ENCODE measurements at regions not wholly inside any gene's neighbourhood (a gene's known extent, or its start where the extent isn't known, plus 50 kb on each side); places are given as distances from the start of the nearest gene placed in this dataset.

- no peak overlapping the region for H3K9ac ChIP-seq (ENCODE audit: low read depth in 1 of 2, low read length in 2 of 2)
- no peaks in the 10 kb centered on the region for H3K9me3 ChIP-seq (ENCODE audit: control insufficient read depth in 2 of 2, low read length in 2 of 2)
- H3K4me1 ChIP-seq (ENCODE audit: control insufficient read depth in 2 of 2, insufficient read depth in 2 of 2, low read length in 2 of 2) = no peaks in the 10 kb centered on the region
- no peaks in the 10 kb centered on the region for H3K27me3 ChIP-seq (ENCODE audit: control insufficient read depth in 2 of 2, insufficient read depth in 2 of 2, low read length in 2 of 2)
- no peaks in the 10 kb centered on the region for H3K36me3 ChIP-seq (ENCODE audit: control insufficient read depth in 2 of 2, insufficient read depth in 2 of 2, low read length in 2 of 2)
- no peak overlapping the region for H3K4me3 ChIP-seq (ENCODE audit: low read length in 2 of 2)
- peak overlapping the region in 1 of 2 donors; percentile 34 for H3K27ac ChIP-seq (ENCODE audit: low read depth in 2 of 2, low read length in 2 of 2)
Observed at GRCh38 chr18:44548291-44549221, 132.1 kb upstream of the SETBP1 start.

GRCh38 chr18:44552706-44553105, 128.0 kb upstream of the SETBP1 start:
- Histone ChIP-seq H3K4me1 (ENCODE audit: control insufficient read depth in 2 of 2, insufficient read depth in 2 of 2, low read length in 2 of 2) (no peaks in the 10 kb centered on the region), H3K9me3 (ENCODE audit: control insufficient read depth in 2 of 2, low read length in 2 of 2) (no peaks in the 10 kb centered on the region), H3K9ac (ENCODE audit: low read depth in 1 of 2, low read length in 2 of 2) (no peak overlapping the region), H3K27ac (ENCODE audit: low read depth in 2 of 2, low read length in 2 of 2) (no peak overlapping the region), H3K27me3 (ENCODE audit: control insufficient read depth in 2 of 2, insufficient read depth in 2 of 2, low read length in 2 of 2) (no peaks in the 10 kb centered on the region), H3K4me3 (ENCODE audit: low read length in 2 of 2) (no peak overlapping the region), H3K36me3 (ENCODE audit: control insufficient read depth in 2 of 2, insufficient read depth in 2 of 2, low read length in 2 of 2) (no peaks in the 10 kb centered on the region)

- Histone ChIP-seq H3K36me3 (ENCODE audit: control insufficient read depth in 2 of 2, insufficient read depth in 2 of 2, low read length in 2 of 2) (no peaks in the 10 kb centered on the region), H3K27me3 (ENCODE audit: control insufficient read depth in 2 of 2, insufficient read depth in 2 of 2, low read length in 2 of 2) (no peaks in the 10 kb centered on the region), H3K4me3 (ENCODE audit: low read length in 2 of 2) (no peak overlapping the region), H3K9me3 (ENCODE audit: control insufficient read depth in 2 of 2, low read length in 2 of 2) (no peaks in the 10 kb centered on the region), H3K9ac (ENCODE audit: low read depth in 1 of 2, low read length in 2 of 2) (no peak overlapping the region), H3K4me1 (ENCODE audit: control insufficient read depth in 2 of 2, insufficient read depth in 2 of 2, low read length in 2 of 2) (no peaks in the 10 kb centered on the region), H3K27ac (ENCODE audit: low read depth in 2 of 2, low read length in 2 of 2) (no peak overlapping the region)
Observed at GRCh38 chr18:44556296-44556695, 124.4 kb upstream of the SETBP1 start.

GRCh38 chr18:44557616-44558151, 123.0 kb upstream of the SETBP1 start:
- no peaks in the 10 kb centered on the region for H3K27me3 ChIP-seq (ENCODE audit: control insufficient read depth in 2 of 2, insufficient read depth in 2 of 2, low read length in 2 of 2)
- no peaks in the 10 kb centered on the region for H3K36me3 ChIP-seq (ENCODE audit: control insufficient read depth in 2 of 2, insufficient read depth in 2 of 2, low read length in 2 of 2)
- H3K4me1 ChIP-seq (ENCODE audit: control insufficient read depth in 2 of 2, insufficient read depth in 2 of 2, low read length in 2 of 2) = no peaks in the 10 kb centered on the region
- H3K9ac ChIP-seq (ENCODE audit: low read depth in 1 of 2, low read length in 2 of 2) = no peak overlapping the region
- no peaks in the 10 kb centered on the region for H3K9me3 ChIP-seq (ENCODE audit: control insufficient read depth in 2 of 2, low read length in 2 of 2)
- no peak overlapping the region for H3K4me3 ChIP-seq (ENCODE audit: low read length in 2 of 2)
- no peak overlapping the region for H3K27ac ChIP-seq (ENCODE audit: low read depth in 2 of 2, low read length in 2 of 2)

- no peaks in the 10 kb centered on the region for H3K9me3 ChIP-seq (ENCODE audit: control insufficient read depth in 2 of 2, low read length in 2 of 2)
- no peaks in the 10 kb centered on the region for H3K36me3 ChIP-seq (ENCODE audit: control insufficient read depth in 2 of 2, insufficient read depth in 2 of 2, low read length in 2 of 2)
- no peak overlapping the region for H3K27ac ChIP-seq (ENCODE audit: low read depth in 2 of 2, low read length in 2 of 2)
- H3K9ac ChIP-seq (ENCODE audit: low read depth in 1 of 2, low read length in 2 of 2) = no peak overlapping the region
- no peaks in the 10 kb centered on the region for H3K4me1 ChIP-seq (ENCODE audit: control insufficient read depth in 2 of 2, insufficient read depth in 2 of 2, low read length in 2 of 2)
- H3K4me3 ChIP-seq (ENCODE audit: low read length in 2 of 2) = no peak overlapping the region
- no peaks in the 10 kb centered on the region for H3K27me3 ChIP-seq (ENCODE audit: control insufficient read depth in 2 of 2, insufficient read depth in 2 of 2, low read length in 2 of 2)
Observed at GRCh38 chr18:44558767-44559166, 121.9 kb upstream of the SETBP1 start.

- Histone ChIP-seq H3K4me1 (ENCODE audit: control insufficient read depth in 2 of 2, insufficient read depth in 2 of 2, low read length in 2 of 2) (no peaks in the 10 kb centered on the region), H3K27ac (ENCODE audit: low read depth in 2 of 2, low read length in 2 of 2) (no peak overlapping the region), H3K27me3 (ENCODE audit: control insufficient read depth in 2 of 2, insufficient read depth in 2 of 2, low read length in 2 of 2) (no peaks in the 10 kb centered on the region), H3K36me3 (ENCODE audit: control insufficient read depth in 2 of 2, insufficient read depth in 2 of 2, low read length in 2 of 2) (no peaks in the 10 kb centered on the region), H3K9ac (ENCODE audit: low read depth in 1 of 2, low read length in 2 of 2) (no peak overlapping the region), H3K4me3 (ENCODE audit: low read length in 2 of 2) (no peak overlapping the region), H3K9me3 (ENCODE audit: control insufficient read depth in 2 of 2, low read length in 2 of 2) (no peaks in the 10 kb centered on the region)
Observed at GRCh38 chr18:44562986-44563385, 117.7 kb upstream of the SETBP1 start.

- Histone ChIP-seq H3K4me3 (ENCODE audit: low read length in 2 of 2) (no peak overlapping the region), H3K9me3 (ENCODE audit: control insufficient read depth in 2 of 2, low read length in 2 of 2) (no peaks in the 10 kb centered on the region), H3K9ac (ENCODE audit: low read depth in 1 of 2, low read length in 2 of 2) (no peak overlapping the region), H3K36me3 (ENCODE audit: control insufficient read depth in 2 of 2, insufficient read depth in 2 of 2, low read length in 2 of 2) (no peaks in the 10 kb centered on the region), H3K4me1 (ENCODE audit: control insufficient read depth in 2 of 2, insufficient read depth in 2 of 2, low read length in 2 of 2) (no peaks in the 10 kb centered on the region), H3K27ac (ENCODE audit: low read depth in 2 of 2, low read length in 2 of 2) (no peak overlapping the region), H3K27me3 (ENCODE audit: control insufficient read depth in 2 of 2, insufficient read depth in 2 of 2, low read length in 2 of 2) (no peaks in the 10 kb centered on the region)
Observed at GRCh38 chr18:44564922-44565321, 115.8 kb upstream of the SETBP1 start.

GRCh38 chr18:44568342-44568741, 112.3 kb upstream of the SETBP1 start:
- Histone ChIP-seq H3K36me3 (ENCODE audit: control insufficient read depth in 2 of 2, insufficient read depth in 2 of 2, low read length in 2 of 2) (no peaks in the 10 kb centered on the region), H3K4me3 (ENCODE audit: low read length in 2 of 2) (no peak overlapping the region), H3K27ac (ENCODE audit: low read depth in 2 of 2, low read length in 2 of 2) (no peak overlapping the region), H3K4me1 (ENCODE audit: control insufficient read depth in 2 of 2, insufficient read depth in 2 of 2, low read length in 2 of 2) (no peaks in the 10 kb centered on the region), H3K9me3 (ENCODE audit: control insufficient read depth in 2 of 2, low read length in 2 of 2) (no peaks in the 10 kb centered on the region), H3K27me3 (ENCODE audit: control insufficient read depth in 2 of 2, insufficient read depth in 2 of 2, low read length in 2 of 2) (no peaks in the 10 kb centered on the region), H3K9ac (ENCODE audit: low read depth in 1 of 2, low read length in 2 of 2) (no peak overlapping the region)

GRCh38 chr18:44568986-44569385, 111.7 kb upstream of the SETBP1 start:
- no peak overlapping the region for H3K9ac ChIP-seq (ENCODE audit: low read depth in 1 of 2, low read length in 2 of 2)
- H3K4me3 ChIP-seq (ENCODE audit: low read length in 2 of 2) = no peak overlapping the region
- no peaks in the 10 kb centered on the region for H3K36me3 ChIP-seq (ENCODE audit: control insufficient read depth in 2 of 2, insufficient read depth in 2 of 2, low read length in 2 of 2)
- no peaks in the 10 kb centered on the region for H3K9me3 ChIP-seq (ENCODE audit: control insufficient read depth in 2 of 2, low read length in 2 of 2)
- no peaks in the 10 kb centered on the region for H3K27me3 ChIP-seq (ENCODE audit: control insufficient read depth in 2 of 2, insufficient read depth in 2 of 2, low read length in 2 of 2)
- H3K27ac ChIP-seq (ENCODE audit: low read depth in 2 of 2, low read length in 2 of 2) = no peak overlapping the region
- H3K4me1 ChIP-seq (ENCODE audit: control insufficient read depth in 2 of 2, insufficient read depth in 2 of 2, low read length in 2 of 2) = no peaks in the 10 kb centered on the region

- Histone ChIP-seq H3K9ac (ENCODE audit: low read depth in 1 of 2, low read length in 2 of 2) (no peak overlapping the region), H3K4me1 (ENCODE audit: control insufficient read depth in 2 of 2, insufficient read depth in 2 of 2, low read length in 2 of 2) (no peaks in the 10 kb centered on the region), H3K36me3 (ENCODE audit: control insufficient read depth in 2 of 2, insufficient read depth in 2 of 2, low read length in 2 of 2) (no peaks in the 10 kb centered on the region), H3K27ac (ENCODE audit: low read depth in 2 of 2, low read length in 2 of 2) (no peak overlapping the region), H3K4me3 (ENCODE audit: low read length in 2 of 2) (no peak overlapping the region), H3K27me3 (ENCODE audit: control insufficient read depth in 2 of 2, insufficient read depth in 2 of 2, low read length in 2 of 2) (no peaks in the 10 kb centered on the region), H3K9me3 (ENCODE audit: control insufficient read depth in 2 of 2, low read length in 2 of 2) (no peaks in the 10 kb centered on the region)
Observed at GRCh38 chr18:44569391-44570055, 111.2 kb upstream of the SETBP1 start.

Measured in mucosa of rectum (tissue), 2 donors.